ENCODE measurements at regions not wholly inside any gene's neighbourhood (a gene's known extent, or its start where the extent isn't known, plus 50 kb on each side); places are given as distances from the start of the nearest gene placed in this dataset.

DNA sequence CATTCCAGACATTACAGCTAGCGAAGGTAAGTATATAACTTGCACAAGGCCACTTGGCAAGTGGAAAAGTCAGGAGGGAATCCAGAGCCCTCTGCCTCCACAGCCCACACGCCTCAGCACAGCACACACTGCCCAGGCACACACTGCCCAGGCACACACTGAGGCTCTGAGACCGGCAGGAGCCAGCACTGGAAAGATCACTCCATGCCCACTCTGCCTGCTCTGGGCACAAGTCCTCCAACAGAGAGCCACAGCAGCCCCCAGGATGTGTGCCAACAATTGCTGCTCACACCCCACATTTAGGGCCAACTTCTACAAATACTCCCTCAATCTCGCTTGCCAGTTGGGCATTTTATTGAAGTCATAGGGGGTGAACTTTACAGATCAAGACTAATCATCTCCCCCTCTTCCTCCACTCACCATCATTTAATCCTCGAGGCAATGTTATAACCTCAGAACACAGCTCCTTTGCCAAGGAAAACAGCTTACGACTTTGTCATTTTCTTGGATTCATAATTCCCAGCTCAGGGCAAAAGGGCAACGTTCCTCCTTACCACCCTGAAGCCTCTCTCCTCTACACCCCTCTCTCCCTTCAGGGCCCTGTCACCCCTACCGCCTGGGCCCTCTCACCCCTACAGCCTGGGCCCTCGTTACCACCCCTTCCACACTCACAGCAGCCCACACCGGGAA, 53.0 kb upstream of the TPM1 start:
- no peak for DNase-seq (ENCODE audit: low read depth)

GRCh38 chr15:62991698-62992097, 50.8 kb upstream of the TPM1 start:
- no peak for DNase-seq (ENCODE audit: low read depth)

GRCh38 chr15:62992302-62992701, 50.2 kb upstream of the TPM1 start:
- DNase-seq (ENCODE audit: low read depth): no peak
